Upper lobe of right lung (tissue), 1 donor: ENCODE measurements at regions not wholly inside any gene's neighbourhood (a gene's known extent, or its start where the extent isn't known, plus 50 kb on each side); places are given as distances from the start of the nearest gene placed in this dataset.

Experiments
- ATAC-seq: fragments of 200-7000 bp; cut with Tn5 transposase; one replicate; pipeline ENCODE4 v1.9.1; 2020; ENCODE audit warnings: mild to moderate bottlenecking, moderate library complexity
- DNase-seq: peaks from one replicate; pipeline ENCODE4 v3.0.0-alpha.2; 2020
- H3K27ac ChIP-seq: fragments of 200-600 bp; one replicate; pipeline ENCODE4 v1.8.0; 2022
- H3K27me3 ChIP-seq: fragments of 200-600 bp; one replicate; pipeline ENCODE4 v1.8.0; 2022; ENCODE audit warnings: mild to moderate bottlenecking
- H3K36me3 ChIP-seq: fragments of 200-600 bp; one replicate; pipeline ENCODE4 v1.8.0; 2022
- H3K4me1 ChIP-seq: fragments of 200-600 bp; one replicate; pipeline ENCODE4 v1.8.0; 2022
- H3K4me3 ChIP-seq: fragments of 200-600 bp; one replicate; pipeline ENCODE4 v1.8.0; 2022; ENCODE audit warnings: mild to moderate bottlenecking
- H3K9me3 ChIP-seq: fragments of 200-600 bp; one replicate; pipeline ENCODE4 v1.8.0; 2022
- intact Hi-C: fragments of 100-400 bp; cut with DNase I; formaldehyde crosslinking; loops from one replicate; pipeline ENCODE4 v1.11.0; 2022
- TF ChIP-seq, protein P1 (sequence below): fragments of 200-600 bp; IDR thresholded peaks from one replicate; pipeline ENCODE4 v1.8.0; 2022; ENCODE audit warnings: antibody characterized with exemption
- donor health status: DM: no; HTN: yes; CAD: no; lungs with severe emphysema.

DNA sequence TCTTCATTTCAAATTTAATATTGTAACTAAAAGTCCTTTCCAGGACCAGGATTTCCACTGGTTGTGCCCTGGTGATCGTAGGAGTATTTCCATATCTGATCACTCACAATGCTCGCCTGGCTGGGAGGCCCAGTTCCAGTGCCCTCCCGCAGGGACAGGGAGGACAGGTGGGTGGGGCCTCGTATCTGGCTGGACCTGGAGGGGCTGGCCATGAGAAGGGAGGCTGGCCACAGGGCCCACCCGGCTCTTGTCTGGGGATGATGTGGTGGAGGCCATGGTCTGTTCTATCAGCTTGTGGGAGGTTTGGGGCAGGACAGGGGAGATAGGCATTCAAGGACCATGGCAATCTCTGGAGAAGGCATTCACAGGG, 286.4 kb downstream of the GADD45G start:
- intact Hi-C loops, result no loop called here
- H3K9me3 ChIP-seq, result no peaks in the 10 kb centered on the region
- no peaks in the 10 kb centered on the region for H3K27me3 ChIP-seq
- no peak for ATAC-seq
- TF ChIP-seq, protein P1, sequence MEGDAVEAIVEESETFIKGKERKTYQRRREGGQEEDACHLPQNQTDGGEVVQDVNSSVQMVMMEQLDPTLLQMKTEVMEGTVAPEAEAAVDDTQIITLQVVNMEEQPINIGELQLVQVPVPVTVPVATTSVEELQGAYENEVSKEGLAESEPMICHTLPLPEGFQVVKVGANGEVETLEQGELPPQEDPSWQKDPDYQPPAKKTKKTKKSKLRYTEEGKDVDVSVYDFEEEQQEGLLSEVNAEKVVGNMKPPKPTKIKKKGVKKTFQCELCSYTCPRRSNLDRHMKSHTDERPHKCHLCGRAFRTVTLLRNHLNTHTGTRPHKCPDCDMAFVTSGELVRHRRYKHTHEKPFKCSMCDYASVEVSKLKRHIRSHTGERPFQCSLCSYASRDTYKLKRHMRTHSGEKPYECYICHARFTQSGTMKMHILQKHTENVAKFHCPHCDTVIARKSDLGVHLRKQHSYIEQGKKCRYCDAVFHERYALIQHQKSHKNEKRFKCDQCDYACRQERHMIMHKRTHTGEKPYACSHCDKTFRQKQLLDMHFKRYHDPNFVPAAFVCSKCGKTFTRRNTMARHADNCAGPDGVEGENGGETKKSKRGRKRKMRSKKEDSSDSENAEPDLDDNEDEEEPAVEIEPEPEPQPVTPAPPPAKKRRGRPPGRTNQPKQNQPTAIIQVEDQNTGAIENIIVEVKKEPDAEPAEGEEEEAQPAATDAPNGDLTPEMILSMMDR, result no peak
- DNase-seq, result no peak
- H3K36me3 ChIP-seq, result no peaks in the 10 kb centered on the region
- no peak overlapping the region for H3K4me3 ChIP-seq
- H3K27ac ChIP-seq, result peak overlapping the region; percentile 36
- H3K4me1 ChIP-seq, result peaks cover 14% of the 10 kb centered on the region

DNA sequence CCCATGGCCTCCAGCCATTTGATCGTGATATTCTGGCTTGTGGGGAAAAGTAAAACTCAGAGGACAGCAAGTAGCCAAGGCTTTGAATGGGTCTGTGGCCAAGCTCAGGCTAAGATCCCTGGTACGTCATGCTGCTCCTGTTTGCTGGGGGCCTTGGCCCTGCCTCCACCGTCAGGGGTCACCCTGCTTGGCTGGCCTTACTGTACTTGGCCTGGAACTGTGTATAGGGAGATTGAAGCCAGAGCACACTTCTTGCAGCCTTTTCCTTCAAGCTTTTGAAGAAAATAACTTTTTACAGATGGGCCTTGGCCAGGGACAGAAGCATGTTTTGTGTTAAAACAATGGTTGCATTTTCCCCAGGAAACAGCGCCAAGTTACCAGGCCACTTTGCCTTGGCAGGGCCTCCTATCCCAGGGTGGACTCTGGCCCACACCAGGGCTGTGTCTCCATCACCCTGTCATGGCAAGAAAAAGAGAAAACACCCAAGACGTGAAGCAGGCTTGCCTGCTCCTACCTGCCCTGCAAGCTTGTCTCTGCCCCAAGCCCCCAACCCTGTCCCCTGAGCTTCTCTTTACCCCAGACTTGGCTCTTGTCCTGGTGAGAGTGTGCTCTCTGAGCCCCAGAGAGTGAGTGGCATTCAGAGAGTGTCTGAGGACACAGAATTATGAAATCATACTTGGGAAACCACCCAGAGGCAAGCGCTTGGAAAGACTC, 286.9 kb downstream of the GADD45G start:
- intact Hi-C loops, result no loop called here

DNA sequence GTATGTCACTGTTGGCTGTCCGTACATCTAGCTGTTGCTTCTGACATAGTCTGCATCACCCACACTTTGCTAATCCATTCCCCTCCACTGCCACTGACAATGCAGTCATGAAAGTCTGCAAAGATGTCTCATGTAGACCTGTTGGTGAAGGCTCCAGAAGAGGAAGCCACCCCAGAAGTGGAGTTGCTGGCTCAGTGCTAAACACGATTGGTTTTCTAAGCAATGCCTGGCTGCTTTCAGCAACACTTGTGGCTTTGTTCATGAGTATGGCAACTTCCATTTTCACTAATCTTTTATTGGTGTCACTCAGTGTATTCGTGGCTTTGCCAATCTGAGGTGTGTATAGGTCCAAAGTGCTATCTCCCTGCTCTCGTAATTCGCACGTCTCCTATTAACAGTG, 288.1 kb downstream of the GADD45G start:
- no peaks in the 10 kb centered on the region for H3K27me3 ChIP-seq
- no peak overlapping the region for H3K4me3 ChIP-seq
- TF ChIP-seq, protein P1, result no peak
- no peak overlapping the region for H3K27ac ChIP-seq
- intact Hi-C loops, result no loop called here
- ATAC-seq, result no peak
- peaks cover 14% of the 10 kb centered on the region for H3K4me1 ChIP-seq
- no peak for DNase-seq
- no peaks in the 10 kb centered on the region for H3K36me3 ChIP-seq
- H3K9me3 ChIP-seq, result no peaks in the 10 kb centered on the region

More for the DNA sequence above, 286.9 kb downstream of the GADD45G start:
- Histone ChIP-seq H3K27ac (peak overlapping the region; percentile 36), H3K36me3 (no peaks in the 10 kb centered on the region), H3K4me3 (no peak overlapping the region), H3K4me1 (peaks cover 14% of the 10 kb centered on the region), H3K9me3 (no peaks in the 10 kb centered on the region), H3K27me3 (no peaks in the 10 kb centered on the region)
- TF ChIP-seq, protein P1, result no peak
- ATAC-seq, result peak; percentile 70
- DNase-seq, result no peak

DNA sequence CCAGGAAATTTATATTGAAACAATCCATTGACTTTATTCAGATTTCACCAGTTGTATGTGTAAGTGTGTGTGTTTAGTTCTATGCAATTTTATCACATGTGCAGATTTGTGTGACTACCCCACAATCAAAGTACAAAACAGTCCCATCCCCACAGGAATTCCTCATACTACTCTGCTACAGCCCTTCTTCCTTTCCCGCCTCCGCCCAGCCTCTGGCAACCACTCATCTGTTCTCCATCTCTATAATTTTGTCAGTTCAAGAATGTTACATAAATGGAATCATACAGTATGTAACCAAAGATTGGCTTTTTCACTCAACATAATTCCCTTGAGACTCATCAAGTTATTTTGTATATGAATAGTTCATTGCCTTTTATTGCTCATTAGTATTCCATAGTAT, 289.1 kb downstream of the GADD45G start:
- intact Hi-C loops, result no loop called here
- Histone ChIP-seq H3K4me3 (no peak overlapping the region), H3K9me3 (no peaks in the 10 kb centered on the region), H3K27me3 (no peaks in the 10 kb centered on the region), H3K4me1 (peaks cover 14% of the 10 kb centered on the region), H3K36me3 (no peaks in the 10 kb centered on the region), H3K27ac (no peak overlapping the region)
- DNase-seq, result no peak
- no peak for ATAC-seq
- TF ChIP-seq, protein P1, result no peak

DNA sequence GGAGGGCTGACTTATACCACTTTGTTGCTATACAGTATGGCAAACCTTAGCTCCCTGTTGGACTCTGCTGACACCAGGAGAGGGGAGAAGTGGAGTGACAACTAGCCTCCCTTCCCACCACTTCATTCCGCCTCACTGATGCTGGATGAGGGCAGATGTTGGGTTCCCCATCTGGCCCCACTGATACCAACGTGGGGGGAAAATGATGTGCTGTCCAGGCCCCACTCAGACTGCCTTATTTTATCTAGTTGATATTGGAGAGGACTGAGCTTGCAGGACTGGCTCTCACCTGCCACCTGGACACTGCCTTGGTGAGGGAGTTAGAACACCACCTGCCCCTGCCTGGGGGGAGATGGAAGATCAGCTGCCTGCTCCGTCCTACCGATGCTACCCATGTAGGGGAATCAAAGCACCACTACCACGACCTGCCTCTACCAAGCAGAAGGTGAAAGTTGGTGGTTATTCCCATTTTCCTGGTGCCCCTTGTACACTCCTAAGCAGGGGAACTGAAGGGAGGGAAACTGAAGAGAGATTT, 292.1 kb downstream of the GADD45G start:
- H3K4me3 ChIP-seq, result no peak overlapping the region
- DNase-seq (no peak), ATAC-seq (no peak)
- H3K9me3 ChIP-seq, result no peaks in the 10 kb centered on the region
- no peaks in the 10 kb centered on the region for H3K36me3 ChIP-seq
- intact Hi-C loops, result no loop called here
- H3K27me3 ChIP-seq, result no peaks in the 10 kb centered on the region
- TF ChIP-seq, protein P1, result no peak
- H3K4me1 ChIP-seq, result peaks cover 6% of the 10 kb centered on the region
- H3K27ac ChIP-seq, result no peak overlapping the region
